ENCODE measurements at regions not wholly inside any gene's neighbourhood (a gene's known extent, or its start where the extent isn't known, plus 50 kb on each side); places are given as distances from the start of the nearest gene placed in this dataset.
"Not testable (repeated sequence)": the region's sequence is repeated elsewhere in the genome, so short reads cannot be mapped to it uniquely, and the experiment has no call there.

- H3K36me3 ChIP-seq (ENCODE audit: control insufficient read depth, insufficient read depth, low read length), result no peaks in the 10 kb centered on the region
- no peak overlapping the region for H3K4me3 ChIP-seq (ENCODE audit: insufficient read depth, low read depth, low read length)
- H3K4me1 ChIP-seq (ENCODE audit: control insufficient read depth, insufficient read depth, low read length), result no peaks in the 10 kb centered on the region
- H3K27me3 ChIP-seq (ENCODE audit: control insufficient read depth, insufficient read depth, low read length, poor library complexity, severe bottlenecking), result no peaks in the 10 kb centered on the region
- no peaks in the 10 kb centered on the region for H3K9me3 ChIP-seq (ENCODE audit: control insufficient read depth, low read length)
- WGBS, 2 experiments, result 82 to 97% methylated on average over 2 of the region's 3 CpGs
- H3K27ac ChIP-seq (ENCODE audit: insufficient read depth, low read depth, low read length, poor library complexity, severe bottlenecking), result no peak overlapping the region
Measured at GRCh38 chr12:47493801-47494200, 212.0 kb downstream of the RPAP3 start.

DNA sequence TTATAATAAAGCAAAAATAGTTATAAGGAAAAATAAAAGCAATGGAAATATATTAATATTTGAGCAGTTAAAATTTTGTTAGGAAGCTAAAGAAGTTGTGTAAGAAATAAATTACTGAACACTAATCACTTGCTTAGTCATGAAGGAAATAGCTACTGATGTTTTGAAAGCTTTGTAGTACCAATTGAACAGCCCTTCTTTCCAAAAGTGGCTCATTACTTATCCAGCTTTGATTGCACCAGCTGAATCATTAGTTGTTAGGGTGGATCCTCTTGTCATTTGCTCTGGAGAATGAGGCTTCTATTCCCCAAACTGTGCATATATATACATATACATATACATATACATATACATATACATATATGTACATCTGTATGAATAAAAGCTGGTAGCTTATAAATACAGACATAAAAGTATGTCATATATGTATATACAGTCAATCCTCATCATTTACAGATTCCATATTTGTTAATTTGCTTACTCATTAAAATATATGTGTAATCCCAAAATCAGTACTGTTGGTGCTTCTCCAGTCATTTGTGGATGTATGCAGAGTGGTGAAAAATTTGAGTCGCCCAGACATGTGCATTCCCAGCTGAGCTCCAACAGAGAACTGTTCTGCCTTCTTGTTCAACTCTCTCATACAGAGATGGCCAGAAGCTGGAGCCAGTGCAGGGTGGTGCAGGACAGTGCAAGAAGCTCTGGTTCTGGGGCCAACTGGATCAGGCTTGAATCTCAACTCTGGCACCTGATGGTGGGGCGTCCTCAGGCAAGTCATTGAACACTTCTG lies 214.1 kb downstream of the RPAP3 start:
- Histone ChIP-seq H3K36me3 (ENCODE audit: control insufficient read depth, insufficient read depth, low read length) (no peaks in the 10 kb centered on the region), H3K27ac (ENCODE audit: insufficient read depth, low read depth, low read length, poor library complexity, severe bottlenecking) (no peak overlapping the region), H3K27me3 (ENCODE audit: control insufficient read depth, insufficient read depth, low read length, poor library complexity, severe bottlenecking) (no peaks in the 10 kb centered on the region), H3K4me3 (ENCODE audit: insufficient read depth, low read depth, low read length) (no peak overlapping the region), H3K4me1 (ENCODE audit: control insufficient read depth, insufficient read depth, low read length) (no peaks in the 10 kb centered on the region), H3K9me3 (ENCODE audit: control insufficient read depth, low read length) (no peaks in the 10 kb centered on the region)
- 87 to 89% methylated on average over 2 of the region's 2 CpGs for WGBS, 2 experiments

DNA sequence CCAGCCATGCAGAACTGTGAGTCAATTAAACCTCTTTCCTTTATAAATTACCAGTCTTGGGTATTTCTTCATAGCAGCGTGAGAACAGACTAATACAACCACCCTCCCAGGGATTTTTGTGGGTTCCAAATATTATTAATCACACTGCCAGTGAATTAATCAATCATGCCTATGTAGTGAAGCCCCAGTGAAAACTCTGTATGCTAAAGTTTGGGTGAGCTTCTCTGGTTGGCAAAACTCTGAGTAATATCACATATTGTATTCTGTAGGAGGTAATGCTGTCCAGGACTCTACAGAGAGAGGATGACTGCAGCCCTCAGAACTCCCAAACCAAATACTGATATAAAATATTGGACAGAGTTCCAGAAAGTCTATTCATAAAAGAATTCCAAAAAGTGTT lies 216.9 kb downstream of the RPAP3 start:
- Histone ChIP-seq H3K27ac (ENCODE audit: insufficient read depth, low read depth, low read length, poor library complexity, severe bottlenecking) (no peak overlapping the region), H3K36me3 (ENCODE audit: control insufficient read depth, insufficient read depth, low read length) (no peaks in the 10 kb centered on the region), H3K27me3 (ENCODE audit: control insufficient read depth, insufficient read depth, low read length, poor library complexity, severe bottlenecking) (no peaks in the 10 kb centered on the region), H3K4me1 (ENCODE audit: control insufficient read depth, insufficient read depth, low read length) (no peaks in the 10 kb centered on the region), H3K4me3 (ENCODE audit: insufficient read depth, low read depth, low read length) (no peak overlapping the region), H3K9me3 (ENCODE audit: control insufficient read depth, low read length) (no peaks in the 10 kb centered on the region)
- WGBS, 2 experiments, result 85 to 100% methylated on average over 1 of the region's 1 CpG

GRCh38 chr12:47481041-47481440 lies 224.8 kb downstream of the RPAP3 start:
- 75 to 86% methylated on average over 1 to 2 of the region's 2 CpGs for WGBS, 2 experiments
- no peaks in the 10 kb centered on the region for H3K9me3 ChIP-seq (ENCODE audit: control insufficient read depth, low read length)
- no peak overlapping the region for H3K4me3 ChIP-seq (ENCODE audit: insufficient read depth, low read depth, low read length)
- H3K27me3 ChIP-seq (ENCODE audit: control insufficient read depth, insufficient read depth, low read length, poor library complexity, severe bottlenecking), result no peaks in the 10 kb centered on the region
- H3K27ac ChIP-seq (ENCODE audit: insufficient read depth, low read depth, low read length, poor library complexity, severe bottlenecking), result no peak overlapping the region
- no peaks in the 10 kb centered on the region for H3K4me1 ChIP-seq (ENCODE audit: control insufficient read depth, insufficient read depth, low read length)
- no peaks in the 10 kb centered on the region for H3K36me3 ChIP-seq (ENCODE audit: control insufficient read depth, insufficient read depth, low read length)

GRCh38 chr12:47478426-47478825 lies 227.4 kb downstream of the RPAP3 start:
- no peak overlapping the region for H3K4me3 ChIP-seq (ENCODE audit: insufficient read depth, low read depth, low read length)

DNA sequence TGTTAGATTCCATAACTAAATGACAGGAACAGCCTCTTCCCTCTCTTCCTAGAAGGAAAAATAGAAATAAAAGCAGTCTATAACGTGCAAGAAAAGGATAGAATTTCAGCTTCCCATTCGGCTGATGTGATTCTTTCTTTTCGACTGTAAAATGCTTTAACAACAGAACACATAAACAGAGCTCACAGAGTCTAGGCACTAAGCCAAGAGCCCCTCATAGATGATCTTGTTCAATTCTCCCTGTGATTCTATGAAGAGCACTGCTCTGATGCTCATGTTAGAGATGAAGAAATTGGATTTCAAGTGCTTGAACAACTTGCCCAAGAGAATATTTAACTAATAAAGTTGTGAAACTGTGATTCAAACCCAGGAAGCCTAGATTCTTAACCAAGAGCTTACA lies 232.7 kb downstream of the RPAP3 start:
- no peaks in the 10 kb centered on the region for H3K36me3 ChIP-seq (ENCODE audit: control insufficient read depth, insufficient read depth, low read length)
- no peaks in the 10 kb centered on the region for H3K27me3 ChIP-seq (ENCODE audit: control insufficient read depth, insufficient read depth, low read length, poor library complexity, severe bottlenecking)
- no peaks in the 10 kb centered on the region for H3K4me1 ChIP-seq (ENCODE audit: control insufficient read depth, insufficient read depth, low read length)
- 90 to 96% methylated on average over 3 of the region's 3 CpGs for WGBS, 2 experiments
- H3K4me3 ChIP-seq (ENCODE audit: insufficient read depth, low read depth, low read length), result no peak overlapping the region
- no peak overlapping the region for H3K27ac ChIP-seq (ENCODE audit: insufficient read depth, low read depth, low read length, poor library complexity, severe bottlenecking)
- no peaks in the 10 kb centered on the region for H3K9me3 ChIP-seq (ENCODE audit: control insufficient read depth, low read length)

More at GRCh38 chr12:47478426-47478825, 227.4 kb downstream of the RPAP3 start:
- Histone ChIP-seq H3K27ac (ENCODE audit: insufficient read depth, low read depth, low read length, poor library complexity, severe bottlenecking) (no peak overlapping the region), H3K27me3 (ENCODE audit: control insufficient read depth, insufficient read depth, low read length, poor library complexity, severe bottlenecking) (no peaks in the 10 kb centered on the region), H3K36me3 (ENCODE audit: control insufficient read depth, insufficient read depth, low read length) (no peaks in the 10 kb centered on the region), H3K9me3 (ENCODE audit: control insufficient read depth, low read length) (no peaks in the 10 kb centered on the region), H3K4me1 (ENCODE audit: control insufficient read depth, insufficient read depth, low read length) (no peaks in the 10 kb centered on the region)
- 75 to 87% methylated on average over 1 of the region's 1 CpG for WGBS, 2 experiments

- H3K9me3 ChIP-seq (ENCODE audit: control insufficient read depth, low read length); H3K4me3 ChIP-seq (ENCODE audit: insufficient read depth, low read depth, low read length); H3K27ac ChIP-seq (ENCODE audit: insufficient read depth, low read depth, low read length, poor library complexity, severe bottlenecking); H3K36me3 ChIP-seq (ENCODE audit: control insufficient read depth, insufficient read depth, low read length); H3K27me3 ChIP-seq (ENCODE audit: control insufficient read depth, insufficient read depth, low read length, poor library complexity, severe bottlenecking); H3K4me1 ChIP-seq (ENCODE audit: control insufficient read depth, insufficient read depth, low read length): not testable (repeated sequence)
- WGBS, 2 experiments, result 79 to 93% methylated on average over 1 of the region's 1 CpG
Measured at GRCh38 chr12:47470349-47470748, 235.5 kb downstream of the RPAP3 start.

DNA sequence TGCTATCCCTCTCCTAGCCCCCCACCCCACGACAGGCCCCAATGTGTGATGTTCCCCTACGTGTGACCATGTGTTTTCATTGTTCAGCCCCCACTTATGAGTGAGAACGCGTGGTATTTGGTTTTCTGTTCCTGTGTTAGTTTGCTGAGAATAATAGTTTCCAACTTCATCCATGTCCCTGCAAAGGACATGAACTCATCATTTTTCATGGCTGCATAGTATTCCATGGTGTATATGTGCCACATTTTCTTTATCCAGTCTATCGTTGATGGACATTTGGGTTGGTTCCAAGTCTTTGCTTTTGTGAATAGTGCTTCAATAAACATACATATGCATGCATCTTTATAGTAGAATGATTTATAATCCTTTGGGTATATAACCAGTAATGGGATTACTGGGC lies 241.9 kb downstream of the RPAP3 start:
- H3K36me3 ChIP-seq (ENCODE audit: control insufficient read depth, insufficient read depth, low read length); H3K4me3 ChIP-seq (ENCODE audit: insufficient read depth, low read depth, low read length); H3K27ac ChIP-seq (ENCODE audit: insufficient read depth, low read depth, low read length, poor library complexity, severe bottlenecking); H3K9me3 ChIP-seq (ENCODE audit: control insufficient read depth, low read length); H3K4me1 ChIP-seq (ENCODE audit: control insufficient read depth, insufficient read depth, low read length); H3K27me3 ChIP-seq (ENCODE audit: control insufficient read depth, insufficient read depth, low read length, poor library complexity, severe bottlenecking): not testable (repeated sequence)
- WGBS, 2 experiments, result 90 to 92% methylated on average over 5 of the region's 5 CpGs

DNA sequence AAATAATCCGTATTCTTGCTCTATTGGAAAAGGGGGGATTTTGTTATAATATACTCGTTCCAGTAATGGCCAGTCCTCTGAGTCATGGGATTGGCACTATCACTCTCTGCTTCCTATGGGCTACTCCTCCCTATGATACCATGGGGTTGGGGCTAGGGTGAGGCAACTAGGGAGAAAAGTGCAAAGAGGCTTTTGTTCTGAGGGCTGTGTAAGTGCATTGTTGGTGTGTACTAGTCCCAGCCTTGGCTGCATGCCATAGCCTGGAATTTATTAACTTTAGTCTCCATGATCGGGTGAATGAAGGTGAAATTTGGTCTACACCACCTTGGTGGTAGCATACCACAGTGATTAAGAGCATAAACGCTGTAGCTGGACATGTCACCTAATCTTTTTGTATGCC lies 247.6 kb downstream of the RPAP3 start:
- WGBS, 2 experiments, result 94 to 95% methylated on average over 4 of the region's 4 CpGs
- Histone ChIP-seq H3K36me3 (ENCODE audit: control insufficient read depth, insufficient read depth, low read length) (no peaks in the 10 kb centered on the region), H3K9me3 (ENCODE audit: control insufficient read depth, low read length) (peaks cover 2% of the 10 kb centered on the region), H3K4me3 (ENCODE audit: insufficient read depth, low read depth, low read length) (no peak overlapping the region), H3K27me3 (ENCODE audit: control insufficient read depth, insufficient read depth, low read length, poor library complexity, severe bottlenecking) (no peaks in the 10 kb centered on the region), H3K27ac (ENCODE audit: insufficient read depth, low read depth, low read length, poor library complexity, severe bottlenecking) (no peak overlapping the region), H3K4me1 (ENCODE audit: control insufficient read depth, insufficient read depth, low read length) (no peaks in the 10 kb centered on the region)

GRCh38 chr12:47449797-47450196 lies 256.0 kb downstream of the RPAP3 start:
- WGBS, 2 experiments, result 96 to 100% methylated on average over 1 of the region's 1 CpG
- no peak overlapping the region for H3K4me3 ChIP-seq (ENCODE audit: insufficient read depth, low read depth, low read length)
- H3K36me3 ChIP-seq (ENCODE audit: control insufficient read depth, insufficient read depth, low read length), result no peaks in the 10 kb centered on the region
- no peaks in the 10 kb centered on the region for H3K9me3 ChIP-seq (ENCODE audit: control insufficient read depth, low read length)
- H3K27ac ChIP-seq (ENCODE audit: insufficient read depth, low read depth, low read length, poor library complexity, severe bottlenecking), result no peak overlapping the region
- H3K27me3 ChIP-seq (ENCODE audit: control insufficient read depth, insufficient read depth, low read length, poor library complexity, severe bottlenecking), result no peaks in the 10 kb centered on the region
- H3K4me1 ChIP-seq (ENCODE audit: control insufficient read depth, insufficient read depth, low read length), result no peaks in the 10 kb centered on the region

Measured in ectodermal cell (in vitro differentiated cells).